ENCODE measurements at regions not wholly inside any gene's neighbourhood (a gene's known extent, or its start where the extent isn't known, plus 50 kb on each side); places are given as distances from the start of the nearest gene placed in this dataset.

DNA sequence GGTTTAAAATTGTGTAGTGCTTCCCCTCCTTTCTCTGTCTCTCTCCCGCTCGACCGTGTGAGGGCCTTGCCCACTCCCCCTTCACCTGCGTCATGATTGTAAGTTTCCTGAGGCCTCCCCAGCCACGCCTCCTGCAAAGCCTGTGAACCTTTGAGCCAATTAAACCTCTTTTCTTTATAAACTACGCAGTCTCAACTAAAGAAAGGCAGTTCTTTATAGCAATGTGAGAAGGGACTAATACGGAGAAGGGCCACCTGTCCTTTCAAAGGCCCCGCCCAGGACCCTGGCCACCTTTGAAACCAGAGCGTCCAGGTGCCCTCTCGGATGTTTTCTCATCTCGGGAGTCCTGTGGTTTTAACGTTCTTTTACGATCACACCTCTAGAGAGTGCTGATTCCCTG lies 741.5 kb downstream of the BRD1 start:
- Histone ChIP-seq H4K20me1 (ENCODE audit: control insufficient read depth, insufficient read depth, low read depth, low read length) (no peaks in the 10 kb centered on the region), H3K4me2 (ENCODE audit: low read length) (no peak overlapping the region), H3K9me2 (replicated peaks; ENCODE audit: control insufficient read depth, low read length) (no peaks in the 10 kb centered on the region), H3K27ac (ENCODE audit: low read depth, low read length) (no peak overlapping the region), H3K27me3 (ENCODE audit: control insufficient read depth, low read length) (no peaks in the 10 kb centered on the region), H3K79me2 (ENCODE audit: control insufficient read depth, low read length) (no peaks in the 10 kb centered on the region), H3K9me3 (ENCODE audit: control insufficient read depth, insufficient read depth, low read length) (no peaks in the 10 kb centered on the region), H3K36me3 (ENCODE audit: control insufficient read depth, low read length) (no peaks in the 10 kb centered on the region), H3K4me3 (ENCODE audit: low read length) (no peak overlapping the region), H3K4me1 (ENCODE audit: control insufficient read depth, low read length) (no peaks in the 10 kb centered on the region), H3F3A (ENCODE audit: control insufficient read depth, insufficient read depth) (no peaks in the 10 kb centered on the region)
- TF ChIP-seq EZH2phosphoT487 (IDR thresholded peaks at IDR 0.05; ENCODE audit: borderline replicate concordance, low read length) = no peak
- TF ChIP-seq, protein P1, sequence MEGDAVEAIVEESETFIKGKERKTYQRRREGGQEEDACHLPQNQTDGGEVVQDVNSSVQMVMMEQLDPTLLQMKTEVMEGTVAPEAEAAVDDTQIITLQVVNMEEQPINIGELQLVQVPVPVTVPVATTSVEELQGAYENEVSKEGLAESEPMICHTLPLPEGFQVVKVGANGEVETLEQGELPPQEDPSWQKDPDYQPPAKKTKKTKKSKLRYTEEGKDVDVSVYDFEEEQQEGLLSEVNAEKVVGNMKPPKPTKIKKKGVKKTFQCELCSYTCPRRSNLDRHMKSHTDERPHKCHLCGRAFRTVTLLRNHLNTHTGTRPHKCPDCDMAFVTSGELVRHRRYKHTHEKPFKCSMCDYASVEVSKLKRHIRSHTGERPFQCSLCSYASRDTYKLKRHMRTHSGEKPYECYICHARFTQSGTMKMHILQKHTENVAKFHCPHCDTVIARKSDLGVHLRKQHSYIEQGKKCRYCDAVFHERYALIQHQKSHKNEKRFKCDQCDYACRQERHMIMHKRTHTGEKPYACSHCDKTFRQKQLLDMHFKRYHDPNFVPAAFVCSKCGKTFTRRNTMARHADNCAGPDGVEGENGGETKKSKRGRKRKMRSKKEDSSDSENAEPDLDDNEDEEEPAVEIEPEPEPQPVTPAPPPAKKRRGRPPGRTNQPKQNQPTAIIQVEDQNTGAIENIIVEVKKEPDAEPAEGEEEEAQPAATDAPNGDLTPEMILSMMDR (IDR thresholded peaks at IDR 0.05; ENCODE audit: low read depth, low read length, poor library complexity, severe bottlenecking) = no peak

DNA sequence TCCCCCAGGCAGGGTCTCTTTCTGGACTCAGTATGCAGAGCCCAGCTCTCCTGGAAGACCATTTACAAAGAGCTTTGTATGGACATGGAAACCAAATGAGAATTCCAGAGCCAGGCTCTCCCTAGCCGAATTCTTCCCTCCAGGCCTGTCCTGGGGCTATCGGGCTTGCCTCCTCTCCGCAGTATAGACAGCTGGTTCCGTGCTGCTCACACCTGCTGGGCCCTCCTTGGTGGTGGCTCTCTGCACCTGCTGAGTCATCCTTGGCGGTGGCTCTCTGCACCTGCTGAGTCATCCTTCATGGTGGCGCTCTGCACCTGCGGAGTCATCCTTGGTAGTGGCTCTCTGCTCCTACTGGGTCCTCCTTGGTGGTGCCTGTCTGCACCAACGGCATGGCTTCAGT lies 743.5 kb downstream of the BRD1 start:
- H3K4me1 ChIP-seq (ENCODE audit: control insufficient read depth, low read length) = no peaks in the 10 kb centered on the region
- no peak overlapping the region for H3K4me2 ChIP-seq (ENCODE audit: low read length)
- H3F3A ChIP-seq (ENCODE audit: control insufficient read depth, insufficient read depth) = no peaks in the 10 kb centered on the region
- no peaks in the 10 kb centered on the region for H3K9me2 ChIP-seq (replicated peaks; ENCODE audit: control insufficient read depth, low read length)
- H3K27ac ChIP-seq (ENCODE audit: low read depth, low read length) = no peak overlapping the region
- no peaks in the 10 kb centered on the region for H4K20me1 ChIP-seq (ENCODE audit: control insufficient read depth, insufficient read depth, low read depth, low read length)
- H3K36me3 ChIP-seq (ENCODE audit: control insufficient read depth, low read length) = no peaks in the 10 kb centered on the region
- no peak overlapping the region for H3K4me3 ChIP-seq (ENCODE audit: low read length)
- TF ChIP-seq, protein P1 (IDR thresholded peaks at IDR 0.05; ENCODE audit: low read depth, low read length, poor library complexity, severe bottlenecking) = no peak
- TF ChIP-seq EZH2phosphoT487 (IDR thresholded peaks at IDR 0.05; ENCODE audit: borderline replicate concordance, low read length) = no peak
- H3K9me3 ChIP-seq (ENCODE audit: control insufficient read depth, insufficient read depth, low read length) = no peaks in the 10 kb centered on the region
- no peaks in the 10 kb centered on the region for H3K79me2 ChIP-seq (ENCODE audit: control insufficient read depth, low read length)
- no peaks in the 10 kb centered on the region for H3K27me3 ChIP-seq (ENCODE audit: control insufficient read depth, low read length)

DNA sequence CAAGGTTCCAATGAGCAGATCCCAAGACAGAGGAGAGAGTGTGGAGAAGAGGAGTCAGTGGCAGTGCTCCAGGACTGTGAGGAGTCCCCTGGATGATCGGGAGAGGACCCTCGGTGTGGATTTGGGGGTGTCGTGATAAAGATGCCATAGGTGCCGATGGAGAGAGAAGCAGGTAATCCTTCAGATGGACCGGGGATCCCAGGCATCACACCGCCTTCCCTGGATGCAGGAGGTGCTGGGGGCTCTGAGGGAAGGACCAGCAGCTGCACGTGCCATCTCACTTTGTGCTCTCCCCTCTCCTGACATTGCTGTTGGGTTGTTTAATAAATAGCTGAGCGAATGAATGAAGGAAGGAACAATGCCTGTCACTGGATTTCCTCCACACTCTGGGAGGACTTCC lies 744.1 kb downstream of the BRD1 start:
- Histone ChIP-seq H3K4me2 (ENCODE audit: low read length) (no peak overlapping the region), H3K79me2 (ENCODE audit: control insufficient read depth, low read length) (no peaks in the 10 kb centered on the region), H3K4me1 (ENCODE audit: control insufficient read depth, low read length) (no peaks in the 10 kb centered on the region), H3K9me3 (ENCODE audit: control insufficient read depth, insufficient read depth, low read length) (no peaks in the 10 kb centered on the region), H3K36me3 (ENCODE audit: control insufficient read depth, low read length) (no peaks in the 10 kb centered on the region), H3F3A (ENCODE audit: control insufficient read depth, insufficient read depth) (no peaks in the 10 kb centered on the region), H3K4me3 (ENCODE audit: low read length) (no peak overlapping the region), H4K20me1 (ENCODE audit: control insufficient read depth, insufficient read depth, low read depth, low read length) (no peaks in the 10 kb centered on the region), H3K9me2 (replicated peaks; ENCODE audit: control insufficient read depth, low read length) (no peaks in the 10 kb centered on the region), H3K27ac (ENCODE audit: low read depth, low read length) (no peak overlapping the region), H3K27me3 (ENCODE audit: control insufficient read depth, low read length) (no peaks in the 10 kb centered on the region)
- TF ChIP-seq EZH2phosphoT487 (IDR thresholded peaks at IDR 0.05; ENCODE audit: borderline replicate concordance, low read length) = no peak
- TF ChIP-seq, protein P1 (IDR thresholded peaks at IDR 0.05; ENCODE audit: low read depth, low read length, poor library complexity, severe bottlenecking) = no peak

DNA sequence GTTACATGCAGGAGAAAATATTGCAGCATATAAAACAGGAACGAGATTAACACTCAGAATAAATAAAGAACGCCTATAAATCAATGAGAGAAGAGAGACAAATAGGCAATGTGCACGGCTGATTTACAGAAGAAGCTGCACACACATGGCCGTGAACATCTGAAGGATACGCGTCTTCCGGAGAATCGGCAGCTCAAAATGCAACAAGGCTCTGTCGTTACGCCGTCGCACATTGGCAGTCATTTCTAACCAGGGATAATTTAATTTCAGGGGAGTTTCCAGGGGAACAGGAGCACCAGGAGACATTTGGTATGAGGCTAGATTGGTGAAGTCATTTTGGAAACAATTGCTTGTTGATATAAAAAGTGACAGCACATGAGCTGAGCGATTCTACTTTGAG lies 745.2 kb downstream of the BRD1 start:
- Histone ChIP-seq H4K20me1 (ENCODE audit: control insufficient read depth, insufficient read depth, low read depth, low read length) (no peaks in the 10 kb centered on the region), H3K4me3 (ENCODE audit: low read length) (no peak overlapping the region), H3K9me2 (replicated peaks; ENCODE audit: control insufficient read depth, low read length) (no peaks in the 10 kb centered on the region), H3K27me3 (ENCODE audit: control insufficient read depth, low read length) (no peaks in the 10 kb centered on the region), H3K9me3 (ENCODE audit: control insufficient read depth, insufficient read depth, low read length) (no peaks in the 10 kb centered on the region), H3K79me2 (ENCODE audit: control insufficient read depth, low read length) (no peaks in the 10 kb centered on the region), H3K4me1 (ENCODE audit: control insufficient read depth, low read length) (no peaks in the 10 kb centered on the region), H3K27ac (ENCODE audit: low read depth, low read length) (no peak overlapping the region), H3K36me3 (ENCODE audit: control insufficient read depth, low read length) (no peaks in the 10 kb centered on the region), H3K4me2 (ENCODE audit: low read length) (no peak overlapping the region), H3F3A (ENCODE audit: control insufficient read depth, insufficient read depth) (no peaks in the 10 kb centered on the region)
- TF ChIP-seq EZH2phosphoT487 (IDR thresholded peaks at IDR 0.05; ENCODE audit: borderline replicate concordance, low read length) = no peak
- TF ChIP-seq, protein P1 (IDR thresholded peaks at IDR 0.05; ENCODE audit: low read depth, low read length, poor library complexity, severe bottlenecking) = no peak
